ENCODE measurements at regions not wholly inside any gene's neighbourhood (a gene's known extent, or its start where the extent isn't known, plus 50 kb on each side); places are given as distances from the start of the nearest gene placed in this dataset.

DNA sequence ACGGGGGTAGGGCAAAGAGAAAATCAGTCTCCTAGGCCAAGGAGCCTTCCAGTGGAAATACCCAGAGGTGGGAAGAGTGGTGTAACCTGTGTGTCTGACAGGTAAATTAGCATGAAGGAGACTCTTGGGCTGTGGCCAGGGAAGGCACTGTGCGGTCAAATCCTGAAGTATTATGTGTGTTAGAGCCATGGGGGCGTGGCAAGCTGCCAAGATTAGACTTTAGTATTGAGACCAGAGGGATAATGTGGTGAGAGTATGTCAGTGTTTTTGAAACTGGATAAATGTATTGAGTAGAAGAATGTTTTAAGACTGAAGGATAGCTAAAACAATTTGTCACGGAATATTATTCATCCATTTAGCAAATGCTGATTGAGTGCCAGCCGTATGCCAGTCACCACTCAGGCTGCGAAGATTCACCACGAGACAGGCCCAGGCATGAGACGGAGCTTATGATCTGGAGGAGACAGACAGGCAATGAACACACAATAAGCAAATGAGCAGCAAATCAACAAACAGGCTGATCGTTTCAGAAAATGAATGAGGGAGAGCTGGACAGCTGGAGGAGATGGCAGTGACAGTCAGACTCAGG is 445.9 kb downstream of the MCTP2 start:
- DNase-seq (ENCODE audit: low read depth, low spot score) = no peak

DNA sequence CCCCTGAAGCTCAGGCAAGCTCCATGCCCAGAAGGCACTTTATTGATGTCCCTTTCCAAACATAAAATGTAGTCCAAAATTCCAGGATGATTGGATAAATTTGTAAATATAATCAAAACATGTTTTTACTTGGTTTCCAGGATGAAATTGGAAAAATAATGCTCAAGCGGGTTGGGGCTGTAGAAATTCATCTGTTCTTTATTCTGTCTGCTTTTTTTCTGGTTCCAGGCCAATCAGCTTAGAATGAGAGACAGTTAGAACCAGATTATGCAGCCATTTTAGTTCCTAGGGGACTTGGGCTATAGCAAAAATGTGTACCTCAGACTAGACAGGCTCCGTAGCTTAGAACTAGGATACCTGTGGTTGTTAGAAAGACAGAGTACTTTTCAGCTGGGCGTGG is 450.8 kb downstream of the MCTP2 start:
- DNase-seq (ENCODE audit: low read depth, low spot score) = no peak

DNA sequence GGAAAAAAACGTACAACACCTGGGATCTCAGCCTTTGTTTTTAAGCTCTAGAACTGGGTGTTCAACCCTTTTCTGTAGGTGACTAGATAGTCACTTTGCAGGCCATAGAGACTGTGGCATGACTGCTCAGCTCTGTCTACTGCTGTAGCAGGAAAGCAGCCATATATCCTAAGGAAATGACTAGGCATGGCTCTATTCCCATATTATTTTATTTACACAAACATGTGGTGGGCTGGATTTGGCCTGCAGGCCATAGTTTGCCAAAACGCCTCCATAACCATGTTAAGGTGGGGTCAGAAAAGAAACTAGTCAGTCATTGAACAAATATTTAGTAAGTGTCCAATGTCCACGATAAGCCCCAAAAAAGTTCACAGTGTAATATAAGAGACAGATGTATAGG is 452.5 kb downstream of the MCTP2 start:
- DNase-seq (ENCODE audit: low read depth, low spot score) = no peak

DNA sequence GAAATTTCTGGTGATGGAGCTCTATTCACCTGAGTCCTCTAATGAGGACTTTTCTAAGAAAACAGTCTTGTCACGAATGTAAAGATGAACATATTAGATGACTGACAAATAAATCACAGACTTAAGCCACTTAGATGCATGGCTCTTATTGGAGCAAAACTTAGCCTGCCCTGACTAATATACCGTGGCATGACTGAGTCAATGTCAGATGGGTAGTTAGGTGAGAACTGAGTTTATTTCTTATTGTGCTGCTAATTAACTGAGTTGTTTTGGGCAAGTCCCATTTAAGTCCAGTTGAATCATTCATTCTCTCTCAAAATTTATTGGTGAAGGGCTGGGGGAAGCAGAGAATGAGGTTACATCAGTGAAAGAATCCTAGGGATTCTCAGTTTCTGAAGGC is 459.8 kb downstream of the MCTP2 start:
- no peak for DNase-seq (ENCODE audit: low read depth, low spot score)

DNA sequence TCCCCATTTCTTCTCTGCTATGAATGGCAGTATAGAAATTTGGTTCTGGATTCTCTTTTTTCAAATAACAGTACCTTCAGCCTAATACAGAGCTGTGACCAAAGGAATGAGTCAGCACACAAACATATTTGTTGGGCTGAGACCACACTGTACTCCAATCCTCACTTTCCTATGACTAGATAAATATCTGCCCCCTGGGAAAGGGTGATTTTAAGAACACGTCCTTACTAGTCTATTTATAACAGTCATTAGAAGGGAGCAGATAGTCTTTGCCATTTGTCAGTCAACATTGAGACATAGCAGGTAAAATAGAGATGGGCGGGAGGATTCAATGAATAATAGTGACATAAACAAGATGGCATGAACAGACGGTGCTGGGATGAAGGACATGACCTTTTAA is 461.3 kb downstream of the MCTP2 start:
- DNase-seq (ENCODE audit: low read depth, low spot score) = no peak

DNA sequence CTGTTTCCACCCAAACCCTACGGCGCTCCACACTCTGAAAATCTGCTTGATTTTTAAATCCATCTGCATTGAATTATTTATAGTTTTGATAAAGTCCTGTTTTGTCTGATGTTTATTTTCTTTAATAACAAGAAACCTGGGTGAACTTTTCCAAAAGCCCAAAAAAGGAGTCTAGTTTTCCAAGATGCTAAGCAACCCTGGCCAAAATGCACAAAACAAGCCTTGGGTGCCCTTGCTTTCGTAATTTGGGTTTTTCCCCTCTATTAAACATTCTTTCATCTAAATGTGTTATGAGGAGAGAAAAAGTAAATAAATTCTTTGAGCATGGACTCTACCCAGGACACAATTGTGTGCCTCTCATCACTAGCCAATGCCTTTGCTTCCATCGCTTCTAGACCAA is 468.9 kb downstream of the MCTP2 start:
- DNase-seq (ENCODE audit: low read depth, low spot score) = no peak

DNA sequence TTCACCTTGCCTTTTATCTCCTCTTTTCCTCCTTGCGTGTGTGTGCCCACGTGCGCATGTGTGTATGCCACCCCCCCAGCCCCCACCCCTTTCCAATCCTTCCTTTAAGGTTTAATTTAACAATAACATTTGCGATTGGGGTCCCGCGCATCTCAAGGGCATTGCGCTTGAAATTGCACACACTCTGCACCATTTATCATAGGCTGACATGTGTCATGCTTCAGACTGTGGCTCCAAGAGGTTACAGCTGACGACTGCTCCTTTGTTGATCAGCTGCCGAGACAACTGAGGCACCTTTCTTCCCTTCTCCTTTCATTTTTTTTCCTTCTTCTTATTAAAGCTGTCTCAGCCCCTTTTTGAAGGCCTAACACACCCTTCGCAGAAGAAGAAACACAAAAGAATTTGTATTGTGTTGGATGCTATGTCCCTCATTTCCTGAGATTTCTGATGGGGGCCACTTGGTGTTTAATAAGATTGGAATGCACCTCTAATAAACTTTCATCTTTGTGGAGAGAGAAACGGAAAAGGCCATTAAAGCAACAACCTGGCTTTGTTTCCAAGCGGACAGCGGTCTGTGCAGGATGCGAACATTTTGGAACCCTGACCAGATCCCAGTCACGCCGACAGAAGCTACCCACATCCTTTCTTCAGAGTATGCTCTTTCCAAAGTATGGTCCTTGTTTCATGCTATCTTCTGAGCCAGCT is 470.1 kb downstream of the MCTP2 start:
- no peak for DNase-seq (ENCODE audit: low read depth, low spot score)

DNA sequence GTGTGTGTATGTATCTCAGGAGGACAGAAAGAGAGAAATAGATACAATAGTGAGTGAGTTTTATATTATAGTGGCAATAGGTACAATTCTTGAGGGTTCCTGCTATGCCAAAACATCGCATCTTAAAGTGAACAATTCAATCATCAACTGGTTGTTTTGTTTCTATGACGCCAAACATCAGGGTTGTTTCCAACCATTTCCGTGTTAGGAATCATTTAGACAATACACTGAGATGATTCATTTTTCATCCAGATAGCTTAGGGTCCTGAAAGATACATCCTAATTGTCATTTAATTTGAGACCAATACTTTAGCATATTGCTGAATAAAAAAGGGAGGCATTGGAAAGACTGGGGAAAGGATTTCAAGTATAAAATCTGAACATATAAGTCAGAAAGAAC is 472.2 kb downstream of the MCTP2 start:
- no peak for DNase-seq (ENCODE audit: low read depth, low spot score)

DNA sequence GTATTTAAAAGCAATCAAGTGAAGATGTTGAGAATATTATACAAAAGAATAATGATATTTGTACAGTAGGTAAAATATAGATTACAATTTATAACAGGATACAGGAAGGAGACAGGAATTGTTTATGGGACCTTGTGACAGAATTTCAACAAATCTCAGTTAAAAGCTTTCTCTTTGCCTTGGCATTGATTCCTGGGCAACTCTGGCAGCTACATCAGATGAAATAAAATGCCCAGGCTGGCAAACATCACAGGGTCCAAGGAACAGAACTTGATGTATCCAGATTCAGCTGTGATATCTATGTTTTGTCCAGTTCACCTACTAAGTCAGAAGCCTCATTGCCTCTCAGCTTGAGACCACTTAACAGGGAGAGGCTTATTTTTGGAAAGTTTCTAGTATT is 473.1 kb downstream of the MCTP2 start:
- no peak for DNase-seq (ENCODE audit: low read depth, low spot score)

DNA sequence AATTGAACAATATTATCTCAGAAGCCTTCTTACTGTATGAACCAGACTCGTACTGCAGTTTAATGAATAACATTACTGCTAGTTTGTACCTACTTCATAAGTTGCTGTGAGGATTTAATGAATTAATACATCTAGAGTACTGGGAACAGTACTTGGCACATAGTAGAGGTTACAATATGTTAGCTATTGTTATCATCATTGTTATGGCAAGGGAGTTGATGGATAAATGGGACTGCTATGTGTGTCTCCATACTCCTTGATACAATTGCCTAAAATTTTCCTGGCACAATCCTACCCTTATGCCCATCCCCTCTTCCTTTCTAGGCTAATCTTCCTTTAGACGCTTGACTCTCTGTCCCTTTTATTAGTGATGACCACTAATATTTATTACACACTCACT is 473.6 kb downstream of the MCTP2 start:
- DNase-seq (ENCODE audit: low read depth, low spot score) = no peak

DNA sequence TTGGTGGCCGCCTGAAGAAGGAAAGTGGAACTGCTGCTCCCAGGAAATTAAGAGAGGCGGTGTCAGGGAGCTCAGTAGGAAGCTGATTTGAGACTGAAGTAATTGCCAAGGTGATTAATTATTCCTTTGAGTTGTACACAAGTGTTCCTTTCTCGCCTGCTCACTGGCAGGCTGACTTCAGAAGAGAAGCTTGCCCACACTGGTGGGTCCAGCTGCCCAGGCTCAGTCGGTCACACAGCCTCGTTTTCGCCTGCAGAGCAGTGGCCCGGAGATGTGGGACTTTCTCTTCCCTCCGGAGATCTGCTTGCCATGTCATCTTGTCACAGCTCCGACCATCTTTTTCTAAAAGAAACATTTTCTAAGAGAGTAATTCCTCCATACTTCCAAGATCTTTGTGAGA is 478.0 kb downstream of the MCTP2 start:
- no peak for DNase-seq (ENCODE audit: low read depth, low spot score)

DNA sequence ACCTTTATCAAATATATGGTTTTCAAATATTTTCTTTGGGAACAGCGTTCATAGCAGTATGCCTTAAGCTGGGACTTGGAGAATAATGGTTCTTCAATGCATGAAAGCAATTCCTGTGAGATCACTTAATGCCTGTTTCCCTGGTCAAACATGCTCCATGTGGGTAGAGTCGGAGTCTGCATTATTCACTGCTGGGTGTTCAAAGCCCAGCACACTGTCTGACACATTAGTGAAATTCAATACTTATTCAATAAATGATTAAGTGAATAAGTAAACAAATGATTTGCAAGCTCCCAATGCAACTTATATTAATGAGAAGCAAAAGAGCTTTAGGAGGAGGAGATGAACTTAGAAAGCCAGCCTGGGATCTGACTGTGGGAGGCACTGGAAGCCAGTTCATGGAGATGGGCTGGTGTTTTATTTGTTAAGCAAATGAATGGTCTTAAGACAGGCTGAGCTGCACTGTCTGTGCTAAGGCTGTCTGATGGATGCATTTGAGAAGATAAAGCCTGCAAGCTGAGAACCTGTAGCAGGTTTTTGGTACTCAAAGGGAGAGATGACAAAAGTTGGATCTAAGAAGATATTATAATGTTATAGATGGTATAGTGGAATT is 490.8 kb downstream of the MCTP2 start:
- DNase-seq (ENCODE audit: low read depth, low spot score) = no peak

DNA sequence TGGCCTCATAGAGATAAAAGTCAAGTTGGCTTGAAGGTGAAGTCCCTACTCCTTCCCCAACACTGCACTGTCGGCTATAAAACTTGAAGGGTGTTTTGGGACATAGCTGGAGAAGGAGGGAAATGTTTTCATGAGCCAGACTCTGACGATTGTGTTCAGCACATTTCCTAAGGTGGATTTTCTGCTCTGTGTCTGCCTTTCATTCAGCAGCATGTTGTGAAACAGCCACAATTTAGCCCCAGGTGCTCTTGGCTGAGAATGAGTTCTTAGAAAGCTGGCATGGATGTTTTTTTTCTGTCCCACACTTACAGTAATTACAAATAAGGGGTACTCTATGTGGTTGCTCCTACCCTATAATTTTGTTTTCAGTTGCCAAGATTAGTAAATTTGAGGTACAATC is 492.4 kb downstream of the MCTP2 start:
- no peak for DNase-seq (ENCODE audit: low read depth, low spot score)

DNA sequence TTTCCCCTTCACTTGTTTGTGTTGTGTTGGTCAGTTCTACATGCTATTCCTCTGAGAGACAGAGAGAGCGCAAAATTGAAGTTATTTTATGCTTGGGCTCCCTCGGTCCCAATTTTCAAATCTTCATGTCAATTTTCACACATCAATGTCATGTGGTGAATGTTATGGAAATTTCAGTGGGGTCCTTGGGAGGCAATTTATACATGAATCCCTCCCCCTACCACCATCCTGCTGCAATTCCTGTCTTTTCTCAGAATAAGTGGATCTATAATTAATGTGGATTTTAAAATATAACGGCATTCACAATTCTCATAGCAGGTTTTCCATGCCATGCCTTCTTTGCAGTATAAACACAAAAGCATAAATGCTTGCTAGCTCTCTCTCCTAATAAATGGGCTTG is 499.9 kb downstream of the MCTP2 start:
- DNase-seq (ENCODE audit: low read depth, low spot score) = no peak

DNA sequence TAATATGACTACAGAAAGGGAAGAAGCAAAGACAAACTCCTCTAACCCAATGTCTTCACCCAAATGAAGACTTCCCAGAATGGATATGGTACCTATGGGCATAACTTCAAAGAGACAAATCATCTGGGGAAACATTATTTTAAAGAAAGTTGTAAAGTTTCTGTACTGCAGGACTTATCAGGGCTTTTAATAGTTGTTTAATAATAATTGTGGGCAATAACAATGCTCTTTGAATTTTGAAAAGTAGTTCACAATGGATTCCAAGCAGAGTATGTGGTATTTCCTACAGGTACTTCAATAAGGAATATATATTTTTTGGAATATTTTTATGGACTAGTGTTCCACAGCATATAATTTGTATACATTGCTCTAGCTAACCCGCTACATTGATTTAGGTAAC is 503.1 kb downstream of the MCTP2 start:
- no peak for DNase-seq (ENCODE audit: low read depth, low spot score)

DNA sequence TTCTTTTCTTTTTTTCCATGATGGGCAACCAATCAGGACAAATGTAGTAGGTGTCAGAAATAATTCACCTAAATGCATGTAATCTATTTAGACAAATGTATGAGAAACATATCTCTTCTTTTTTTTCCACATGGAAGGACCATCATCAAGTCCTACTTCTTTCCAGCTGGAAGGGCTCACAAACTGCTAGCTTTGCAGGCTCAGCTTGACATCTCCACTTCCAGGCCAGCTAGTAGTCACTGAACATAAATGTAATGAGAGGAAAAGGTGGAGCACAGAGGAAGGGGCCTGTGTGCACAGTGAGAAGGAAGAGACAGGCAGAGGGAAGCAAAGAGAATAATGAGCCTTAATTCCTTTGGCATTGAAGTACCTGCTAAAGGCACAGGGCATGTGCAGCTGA is 504.9 kb downstream of the MCTP2 start:
- no peak for DNase-seq (ENCODE audit: low read depth, low spot score)

DNA sequence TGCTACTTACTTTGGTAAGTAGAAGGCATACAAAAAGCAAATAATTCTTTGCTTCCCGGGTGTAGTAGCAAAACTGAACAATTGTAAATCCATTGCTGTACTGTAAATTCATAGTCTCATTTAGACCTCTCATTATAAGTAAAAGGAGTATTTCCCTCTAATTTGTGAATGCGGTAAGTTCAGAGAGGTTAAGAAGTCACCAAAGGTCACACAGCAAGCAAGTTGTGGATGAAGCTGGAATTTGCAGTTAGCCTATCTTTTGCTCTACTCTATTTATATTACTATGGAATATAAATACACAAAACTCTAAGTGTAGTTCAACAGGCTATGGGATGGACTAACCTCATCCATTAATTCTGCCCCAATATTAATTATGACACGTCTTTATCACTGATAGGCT is 508.3 kb downstream of the MCTP2 start:
- no peak for DNase-seq (ENCODE audit: low read depth, low spot score)

DNA sequence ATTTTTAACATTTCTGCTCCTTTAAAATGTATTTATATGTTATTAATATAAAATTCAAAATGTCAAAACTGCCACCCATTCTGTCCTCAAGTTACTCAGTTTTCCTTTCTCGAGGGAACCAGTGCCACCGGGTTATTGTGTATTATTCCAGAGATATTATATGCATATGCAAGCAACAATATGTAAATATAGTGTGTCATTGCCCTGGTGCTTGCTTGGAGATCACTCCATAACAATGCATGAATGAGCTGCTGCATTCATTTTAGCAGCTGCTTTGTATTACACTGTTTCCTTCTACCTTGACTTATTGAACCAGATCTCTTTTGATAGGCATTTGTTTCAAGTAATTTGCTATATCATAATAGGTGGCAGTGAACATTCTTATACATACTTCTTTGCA is 509.1 kb downstream of the MCTP2 start:
- no peak for DNase-seq (ENCODE audit: low read depth, low spot score)

DNA sequence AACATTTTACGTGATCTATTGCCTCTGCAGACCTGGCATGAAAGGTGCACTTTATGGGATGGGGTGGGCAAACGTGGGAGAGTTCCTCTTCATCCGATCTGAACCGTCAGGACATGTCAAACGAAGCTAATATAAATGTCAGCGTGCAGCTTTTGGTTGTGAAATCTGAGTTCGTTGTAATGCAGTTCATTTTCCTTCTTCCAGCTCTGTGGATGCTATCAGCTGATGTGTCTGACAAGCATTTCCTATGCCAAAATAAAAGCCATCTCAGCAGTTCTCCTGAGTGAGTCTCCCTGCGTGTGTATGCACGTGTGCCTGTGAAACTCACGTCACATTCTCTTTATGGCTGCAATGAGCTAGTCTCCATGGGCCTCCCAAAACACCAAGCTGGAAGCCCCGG is 512.3 kb downstream of the MCTP2 start:
- no peak for DNase-seq (ENCODE audit: low read depth, low spot score)

DNA sequence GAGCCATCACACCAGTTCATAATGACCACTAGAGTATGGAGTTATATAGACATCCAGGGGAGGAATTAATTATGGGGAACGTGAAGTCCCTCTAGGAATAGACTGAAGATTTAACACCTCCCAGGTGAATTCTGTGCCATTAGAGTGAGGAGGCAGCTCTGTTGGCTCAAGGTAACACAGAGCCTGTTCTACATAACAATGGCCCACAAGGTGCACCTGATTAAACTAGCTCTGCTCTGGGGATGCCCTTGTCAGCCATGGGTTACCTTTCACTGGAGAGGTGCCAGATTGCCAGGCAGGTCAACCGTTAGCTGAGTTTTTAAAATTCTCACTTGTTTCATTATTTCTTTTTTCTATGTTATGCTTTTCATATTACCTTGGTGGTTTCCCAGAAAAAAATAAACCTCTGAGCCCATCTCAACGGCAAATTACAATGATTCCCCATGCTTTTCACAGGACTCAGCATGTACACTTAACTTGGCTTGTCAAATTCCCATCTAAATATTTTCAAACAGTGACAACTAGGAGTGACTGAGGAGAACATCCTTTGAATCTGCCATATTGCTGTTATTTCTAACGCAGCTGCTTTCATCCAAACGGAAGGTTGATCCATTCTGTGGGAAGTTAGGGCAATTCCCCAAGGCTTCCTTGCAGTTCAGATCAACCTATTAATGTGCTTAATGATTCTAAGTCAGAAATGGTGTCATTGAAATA is 512.9 kb downstream of the MCTP2 start:
- no peak for DNase-seq (ENCODE audit: low read depth, low spot score)

DNA sequence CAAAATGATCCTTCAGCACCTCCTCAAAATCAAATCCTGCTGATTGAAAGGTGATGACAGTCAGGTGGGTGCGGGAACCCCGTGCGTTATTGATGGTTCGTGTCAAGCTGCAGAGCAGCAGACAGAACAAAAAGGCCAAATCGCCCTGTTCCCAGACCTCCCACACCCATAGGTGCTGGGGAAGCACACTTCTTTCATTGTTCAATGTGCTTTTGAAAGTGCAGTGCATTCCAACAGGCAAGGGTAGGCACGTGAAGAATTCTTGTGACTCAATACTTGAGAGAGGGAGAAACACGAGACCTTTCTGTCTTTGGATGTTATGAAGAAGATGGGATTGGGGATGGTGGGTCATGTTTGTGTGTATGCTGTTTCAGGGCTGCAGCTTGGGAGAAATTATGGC is 514.0 kb downstream of the MCTP2 start:
- DNase-seq (ENCODE audit: low read depth, low spot score) = no peak

DNA sequence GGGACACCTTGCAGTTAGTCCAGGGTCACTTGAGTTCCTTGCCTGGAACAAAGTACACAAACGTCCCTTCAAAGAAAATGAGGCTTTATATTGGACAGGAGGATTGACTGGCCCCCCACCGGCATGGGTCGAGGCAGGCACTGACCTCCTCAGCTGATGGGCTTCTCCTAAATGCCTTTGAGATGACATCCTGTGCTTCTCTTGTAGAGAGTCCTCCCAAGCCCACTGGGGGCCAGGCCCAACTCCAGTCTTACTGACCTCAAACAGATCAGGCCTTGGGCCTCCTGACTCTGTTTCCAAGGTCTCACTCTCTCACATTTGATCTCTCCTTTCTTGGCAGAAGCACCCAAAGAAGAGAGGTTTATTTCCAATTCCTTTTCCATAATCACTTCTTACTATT is 516.1 kb downstream of the MCTP2 start:
- no peak for DNase-seq (ENCODE audit: low read depth, low spot score)

Data from smooth muscle cell of the brain vasculature (primary cell).